ENCODE measurements at regions not wholly inside any gene's neighbourhood (a gene's known extent, or its start where the extent isn't known, plus 50 kb on each side); places are given as distances from the start of the nearest gene placed in this dataset.

GRCh38 chr17:53574038-53574437 is 248.7 kb upstream of the KIF2B start:
- no peak for TF ChIP-seq MAX (IDR thresholded peaks at IDR 0.05)
- TF ChIP-seq, protein P1, sequence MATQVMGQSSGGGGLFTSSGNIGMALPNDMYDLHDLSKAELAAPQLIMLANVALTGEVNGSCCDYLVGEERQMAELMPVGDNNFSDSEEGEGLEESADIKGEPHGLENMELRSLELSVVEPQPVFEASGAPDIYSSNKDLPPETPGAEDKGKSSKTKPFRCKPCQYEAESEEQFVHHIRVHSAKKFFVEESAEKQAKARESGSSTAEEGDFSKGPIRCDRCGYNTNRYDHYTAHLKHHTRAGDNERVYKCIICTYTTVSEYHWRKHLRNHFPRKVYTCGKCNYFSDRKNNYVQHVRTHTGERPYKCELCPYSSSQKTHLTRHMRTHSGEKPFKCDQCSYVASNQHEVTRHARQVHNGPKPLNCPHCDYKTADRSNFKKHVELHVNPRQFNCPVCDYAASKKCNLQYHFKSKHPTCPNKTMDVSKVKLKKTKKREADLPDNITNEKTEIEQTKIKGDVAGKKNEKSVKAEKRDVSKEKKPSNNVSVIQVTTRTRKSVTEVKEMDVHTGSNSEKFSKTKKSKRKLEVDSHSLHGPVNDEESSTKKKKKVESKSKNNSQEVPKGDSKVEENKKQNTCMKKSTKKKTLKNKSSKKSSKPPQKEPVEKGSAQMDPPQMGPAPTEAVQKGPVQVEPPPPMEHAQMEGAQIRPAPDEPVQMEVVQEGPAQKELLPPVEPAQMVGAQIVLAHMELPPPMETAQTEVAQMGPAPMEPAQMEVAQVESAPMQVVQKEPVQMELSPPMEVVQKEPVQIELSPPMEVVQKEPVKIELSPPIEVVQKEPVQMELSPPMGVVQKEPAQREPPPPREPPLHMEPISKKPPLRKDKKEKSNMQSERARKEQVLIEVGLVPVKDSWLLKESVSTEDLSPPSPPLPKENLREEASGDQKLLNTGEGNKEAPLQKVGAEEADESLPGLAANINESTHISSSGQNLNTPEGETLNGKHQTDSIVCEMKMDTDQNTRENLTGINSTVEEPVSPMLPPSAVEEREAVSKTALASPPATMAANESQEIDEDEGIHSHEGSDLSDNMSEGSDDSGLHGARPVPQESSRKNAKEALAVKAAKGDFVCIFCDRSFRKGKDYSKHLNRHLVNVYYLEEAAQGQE (IDR thresholded peaks at IDR 0.05): no peak

Data from A549 (cell line).